ENCODE measurements at regions not wholly inside any gene's neighbourhood (a gene's known extent, or its start where the extent isn't known, plus 50 kb on each side); places are given as distances from the start of the nearest gene placed in this dataset.

- TF ChIP-seq ZNF462 (CRISPR knock-in tag; IDR thresholded peaks at IDR 0.05) (no peak), ZNF331 (CRISPR knock-in tag; IDR thresholded peaks at IDR 0.05; ENCODE audit: low read depth) (no peak), EZH2phosphoT487 (IDR thresholded peaks at IDR 0.05; ENCODE audit: unreplicated experiment) (no peak), REST (IDR thresholded peaks at IDR 0.05; ENCODE audit: unreplicated experiment) (no peak)
These were observed 148.5 kb downstream of the MAGEC1 start (continued) for GRCh38 chrX:142052238-142052637.

GRCh38 chrX:142043196-142043595, 139.5 kb downstream of the MAGEC1 start:
- DNase-seq (ENCODE audit: low spot score) (no peak), ATAC-seq (no peak)
- no peaks in the 10 kb centered on the region for H3K36me3 ChIP-seq (ENCODE audit: insufficient read depth)
- H3F3A ChIP-seq (replicated peaks; ENCODE audit: low read depth) = no peaks in the 10 kb centered on the region
- H3K4me3 ChIP-seq = no peak overlapping the region
- Mint-ChIP-seq H3K27ac (no peak overlapping the region), H3K9me3 (peaks cover 3% of the 10 kb centered on the region; the same call in 1 of the 3 replicates), H3K36me3 (ENCODE audit: low read depth) (no peaks in the 10 kb centered on the region), H3K4me3 (no peak overlapping the region), H3K27me3 (ENCODE audit: insufficient read depth, low read depth, poor library complexity) (no peaks in the 10 kb centered on the region), H3K4me1 (peaks cover 2% of the 10 kb centered on the region; the same call in 2 of the 3 replicates)
- no peaks in the 10 kb centered on the region for H3K27me3 ChIP-seq (ENCODE audit: insufficient read depth)
- no peak overlapping the region for H2AFZ ChIP-seq
- no peak overlapping the region for H3K4me2 ChIP-seq
- no peaks in the 10 kb centered on the region for H4K20me1 ChIP-seq (replicated peaks; ENCODE audit: insufficient read depth)
- no peaks in the 10 kb centered on the region for H3K9me2 ChIP-seq (ENCODE audit: insufficient read depth)
- no peaks in the 10 kb centered on the region for H3K79me2 ChIP-seq (replicated peaks; ENCODE audit: insufficient read depth)
- no peak overlapping the region for H3K27ac ChIP-seq (ENCODE audit: low read depth)
- no peaks in the 10 kb centered on the region for H3K4me1 ChIP-seq (ENCODE audit: insufficient read depth)
- TF ChIP-seq EZH2phosphoT487 (IDR thresholded peaks at IDR 0.05; ENCODE audit: unreplicated experiment) (no peak), ZNF462 (CRISPR knock-in tag; IDR thresholded peaks at IDR 0.05) (no peak)

All from GM23338 (cell line).